CD4-positive, alpha-beta T cell treated with Interleukin-17A for 1 hour (primary cell): ENCODE measurements at regions not wholly inside any gene's neighbourhood (a gene's known extent, or its start where the extent isn't known, plus 50 kb on each side); places are given as distances from the start of the nearest gene placed in this dataset.
"Not testable (repeated sequence)": the region's sequence is repeated elsewhere in the genome, so short reads cannot be mapped to it uniquely, and the experiment has no call there.

Experiments
- DNase-seq: peaks from one replicate; pipeline ENCODE4 v3.0.0-alpha.2; 2020

DNA sequence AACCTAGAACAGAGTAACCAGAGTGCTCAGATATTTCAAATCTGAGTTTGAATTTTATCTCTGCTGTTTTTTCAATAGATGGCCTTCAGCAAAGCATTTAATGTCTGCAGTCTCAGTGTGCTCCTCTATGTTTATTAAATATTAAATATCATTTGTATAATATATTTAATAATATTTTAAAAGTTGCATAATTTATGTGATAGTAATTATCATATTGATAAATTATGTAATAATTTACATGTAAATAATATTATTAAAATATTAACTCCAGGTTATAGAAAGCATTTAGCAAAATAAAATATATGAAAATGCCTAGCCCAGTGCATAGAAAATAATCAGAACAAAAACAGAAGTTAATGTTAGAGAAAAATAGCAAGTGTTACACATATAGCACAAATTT is 930.0 kb upstream of the SLC35B3 start:
- no peak for DNase-seq

DNA sequence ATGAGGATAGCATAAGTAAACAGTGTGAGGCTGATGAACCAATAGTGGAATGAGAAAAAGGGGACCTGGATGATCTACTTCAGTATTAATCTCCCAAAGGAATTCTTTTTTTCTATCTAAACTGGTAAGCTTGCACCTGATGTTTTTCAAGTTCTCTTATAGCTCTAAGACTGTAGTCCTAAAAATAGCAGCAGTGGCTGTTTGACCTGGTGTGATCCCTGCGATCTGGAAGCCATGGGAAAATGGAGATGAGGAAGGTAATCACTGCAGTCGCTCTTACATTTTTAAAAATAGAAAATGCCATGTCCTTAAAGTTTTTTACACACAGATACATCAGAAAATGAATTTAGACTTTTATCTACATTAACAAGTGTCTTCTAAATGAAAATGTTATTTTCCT is 926.4 kb upstream of the SLC35B3 start:
- no peak for DNase-seq

DNA sequence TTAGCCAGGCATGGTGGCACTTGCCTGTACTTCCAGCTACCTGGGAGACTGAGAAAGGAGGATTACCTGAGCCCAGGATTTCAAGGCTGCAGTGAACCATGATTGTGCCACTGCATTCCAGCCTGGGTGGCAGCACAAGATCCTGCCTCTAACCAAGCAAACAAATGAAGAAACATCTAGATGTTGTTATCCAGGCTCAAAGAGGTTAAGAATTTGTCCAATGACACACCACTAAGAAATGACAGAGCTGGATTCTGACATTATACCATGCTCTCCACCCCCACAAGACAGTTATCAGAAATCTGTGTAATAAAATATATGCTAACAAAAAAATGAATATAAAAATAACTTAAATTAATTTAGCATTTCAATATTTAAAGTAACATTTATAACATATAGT is 925.5 kb upstream of the SLC35B3 start:
- no peak for DNase-seq

GRCh38 chr6:9347608-9348007 is 912.3 kb upstream of the SLC35B3 start:
- no peak for DNase-seq

GRCh38 chr6:9346923-9347322 is 911.6 kb upstream of the SLC35B3 start:
- DNase-seq, result no peak

DNA sequence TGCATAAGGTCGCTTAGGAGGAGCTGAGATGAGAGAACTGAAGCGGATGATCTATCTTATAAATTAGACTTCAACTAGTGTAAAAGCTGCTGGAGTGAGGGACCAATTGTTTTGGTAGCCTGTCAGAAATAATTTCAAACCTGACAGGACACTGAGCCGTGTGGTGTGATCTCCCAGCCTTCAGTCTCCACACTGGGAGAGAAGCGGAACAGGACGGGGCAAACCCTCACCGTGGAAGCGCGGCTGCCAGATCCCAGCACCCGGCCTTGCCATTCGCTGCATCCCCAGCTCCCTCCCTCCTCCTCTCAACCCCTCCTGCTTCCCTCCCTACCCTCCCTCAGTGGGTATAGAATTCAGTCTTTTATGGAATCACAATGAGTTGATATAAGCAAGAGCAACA is 900.1 kb upstream of the SLC35B3 start:
- no peak for DNase-seq

DNA sequence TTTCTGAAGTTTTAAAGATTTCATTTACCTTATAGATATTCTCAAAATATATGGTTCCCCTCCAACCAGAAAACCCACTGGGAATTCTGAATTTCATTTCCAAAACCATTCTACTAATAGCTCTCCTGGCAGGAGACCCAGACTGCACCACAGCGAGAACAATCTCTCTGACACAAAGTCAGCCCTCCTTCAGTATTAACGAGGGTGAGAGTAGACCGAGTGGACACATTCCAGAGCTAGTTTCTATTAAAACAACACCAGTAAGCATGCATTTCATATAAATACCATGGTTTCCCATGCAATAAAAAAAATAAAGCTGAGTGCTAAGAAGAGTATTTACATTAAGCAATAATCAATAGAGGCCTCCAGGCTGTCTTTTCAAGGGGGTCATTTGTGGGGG is 899.6 kb upstream of the SLC35B3 start:
- no peak for DNase-seq

DNA sequence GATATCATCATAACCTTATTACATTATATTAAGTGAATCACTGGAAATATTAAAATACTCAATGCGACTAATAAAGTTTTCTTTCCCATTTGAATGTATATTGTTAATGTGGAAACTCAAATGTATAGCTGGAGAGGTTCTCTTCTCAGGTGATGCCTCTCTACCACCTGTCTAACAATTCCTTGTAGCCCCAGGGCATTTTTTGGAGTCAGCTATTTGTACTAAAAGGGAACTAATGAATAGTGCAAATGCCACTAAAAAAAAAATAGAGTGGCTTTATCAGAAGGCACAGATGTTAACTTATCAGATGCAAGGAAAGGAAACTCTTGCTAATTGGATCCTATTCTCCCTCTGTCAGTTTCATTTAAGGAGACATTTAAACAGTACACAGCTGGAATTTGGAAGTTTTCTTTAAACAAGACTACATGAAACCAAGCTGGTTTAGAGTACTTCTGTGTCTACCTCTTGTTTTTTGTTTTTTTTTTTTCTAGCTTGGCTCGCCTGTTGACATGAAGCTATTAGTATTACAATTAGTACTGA is 897.0 kb upstream of the SLC35B3 start:
- no peak for DNase-seq

GRCh38 chr6:9316831-9317230 is 881.5 kb upstream of the SLC35B3 start:
- DNase-seq, result no peak

- DNase-seq, result no peak
These were observed 880.8 kb upstream of the SLC35B3 start for GRCh38 chr6:9315966-9316650.

DNA sequence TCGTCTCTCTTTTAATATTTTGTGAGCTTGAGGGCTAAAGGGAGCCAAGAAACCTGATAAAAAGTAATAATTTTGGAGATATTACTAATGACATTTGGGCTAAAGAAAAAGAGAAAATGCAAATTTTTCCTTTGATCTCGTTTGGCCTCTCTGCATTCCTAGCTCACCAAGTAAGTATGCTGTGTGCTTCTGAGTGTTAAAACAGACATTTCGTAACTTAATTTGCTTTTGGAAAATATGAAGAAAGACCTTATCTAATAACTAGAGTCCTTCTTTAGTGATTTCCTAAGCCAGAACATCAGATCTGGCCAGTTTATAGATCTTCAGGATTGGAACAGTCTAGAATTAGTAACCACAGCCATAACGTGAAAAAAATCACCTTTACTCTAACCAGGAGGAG is 872.9 kb upstream of the SLC35B3 start:
- DNase-seq, result no peak

GRCh38 chr6:9307786-9308185 is 872.4 kb upstream of the SLC35B3 start:
- DNase-seq, result no peak

DNA sequence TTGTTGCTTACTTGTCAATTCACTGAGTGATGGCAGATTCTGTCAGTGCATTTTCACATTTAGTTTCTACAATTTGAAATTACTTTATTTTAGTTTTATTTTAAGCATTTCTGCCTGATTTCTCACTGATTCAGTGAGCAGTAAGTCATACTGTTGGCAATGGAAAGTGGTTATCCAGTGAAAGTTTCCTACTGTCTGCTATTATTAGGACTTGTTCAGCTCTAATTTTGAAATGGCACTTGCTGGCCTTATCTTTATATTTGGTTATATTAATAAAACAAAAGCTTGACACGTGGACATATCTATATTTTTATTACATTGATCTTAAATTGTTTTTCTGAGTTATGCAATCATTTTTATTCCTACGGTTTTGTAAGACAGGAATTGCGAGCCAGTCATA is 871.8 kb upstream of the SLC35B3 start:
- DNase-seq, result no peak

- no peak for DNase-seq
These were observed 860.3 kb upstream of the SLC35B3 start for GRCh38 chr6:9295644-9296043.

DNA sequence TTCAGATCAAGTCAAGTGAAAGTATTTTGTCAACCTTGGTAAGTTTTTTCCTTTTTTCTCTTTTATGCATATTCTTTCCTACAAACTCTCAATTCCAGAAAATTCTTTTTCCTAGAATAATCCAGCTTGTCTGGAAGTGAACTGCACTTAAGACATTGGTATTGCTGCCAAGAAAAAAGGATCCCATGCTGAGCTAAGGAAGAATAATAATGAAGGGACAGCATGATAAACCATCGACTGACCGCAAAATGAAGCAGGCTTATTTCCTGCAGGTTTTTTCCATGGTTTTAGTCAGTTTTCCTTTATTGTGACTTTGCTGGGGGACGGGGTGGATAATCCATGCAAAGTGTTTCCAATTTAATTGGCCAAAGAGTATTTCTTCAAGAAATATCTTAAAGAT is 857.6 kb upstream of the SLC35B3 start:
- DNase-seq, result no peak

DNA sequence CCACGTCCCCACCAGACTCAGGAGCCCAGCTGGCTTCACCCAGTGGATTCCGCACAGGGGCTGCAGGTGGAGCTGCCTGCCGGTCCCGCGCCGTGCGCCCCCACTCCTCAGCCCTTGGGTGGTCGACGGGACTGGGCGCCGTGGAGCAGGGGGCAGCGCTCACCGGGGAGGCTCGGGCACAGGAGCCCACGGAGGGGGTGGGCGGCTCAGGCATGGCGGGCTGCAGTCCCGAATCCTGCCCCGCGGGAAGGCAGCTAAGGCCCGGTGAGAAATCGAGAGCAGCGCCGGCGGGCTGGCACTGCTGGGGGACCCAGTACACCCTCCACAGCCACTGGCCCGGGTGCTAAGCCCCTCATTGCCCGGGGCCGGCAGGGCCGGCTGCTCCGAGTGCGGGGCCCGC is 855.0 kb upstream of the SLC35B3 start:
- not testable (repeated sequence) for DNase-seq

GRCh38 chr6:9272671-9273070 is 837.3 kb upstream of the SLC35B3 start:
- no peak for DNase-seq

- no peak for DNase-seq
These were observed 831.4 kb upstream of the SLC35B3 start for GRCh38 chr6:9266741-9267140.

DNA sequence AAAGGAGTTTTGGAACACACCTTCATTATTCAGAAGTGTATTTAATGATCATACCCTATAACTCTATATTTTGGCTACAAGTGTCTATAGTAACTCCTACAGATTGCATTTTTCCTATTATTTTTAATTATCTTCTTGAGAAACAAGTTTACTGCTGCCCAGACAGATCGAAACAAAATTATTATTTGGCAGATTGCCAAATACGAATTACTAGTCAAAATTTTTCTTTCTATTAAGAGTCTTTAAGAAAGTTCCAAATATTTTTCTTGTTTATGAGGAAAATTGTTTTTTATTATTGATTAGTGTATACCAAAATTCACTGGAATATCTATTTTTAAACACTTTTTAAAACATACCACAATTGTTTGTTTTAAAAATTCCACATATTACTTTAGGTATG is 821.9 kb upstream of the SLC35B3 start:
- DNase-seq, result no peak

DNA sequence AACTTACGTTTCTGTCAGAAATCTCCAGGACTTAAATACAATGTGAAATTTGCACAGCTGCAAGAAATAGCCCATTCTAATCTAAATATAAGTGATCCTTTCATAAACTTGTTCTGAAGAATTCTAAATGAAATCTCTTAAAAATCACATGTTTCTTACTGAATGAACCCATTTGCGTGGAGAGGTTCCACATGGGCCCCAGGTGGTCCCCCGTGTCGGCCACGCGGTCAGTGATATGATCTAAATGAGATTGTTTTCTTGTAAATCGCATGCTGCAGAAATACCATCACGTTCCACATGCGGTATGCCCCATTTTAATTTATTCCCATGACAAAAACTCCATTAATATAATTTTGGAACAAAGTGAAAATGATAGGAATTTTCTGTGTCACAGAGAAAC is 818.9 kb upstream of the SLC35B3 start:
- DNase-seq, result no peak

- DNase-seq, result no peak
These were observed 817.5 kb upstream of the SLC35B3 start for GRCh38 chr6:9252799-9253198.

GRCh38 chr6:9250852-9251251 is 815.5 kb upstream of the SLC35B3 start:
- no peak for DNase-seq

DNA sequence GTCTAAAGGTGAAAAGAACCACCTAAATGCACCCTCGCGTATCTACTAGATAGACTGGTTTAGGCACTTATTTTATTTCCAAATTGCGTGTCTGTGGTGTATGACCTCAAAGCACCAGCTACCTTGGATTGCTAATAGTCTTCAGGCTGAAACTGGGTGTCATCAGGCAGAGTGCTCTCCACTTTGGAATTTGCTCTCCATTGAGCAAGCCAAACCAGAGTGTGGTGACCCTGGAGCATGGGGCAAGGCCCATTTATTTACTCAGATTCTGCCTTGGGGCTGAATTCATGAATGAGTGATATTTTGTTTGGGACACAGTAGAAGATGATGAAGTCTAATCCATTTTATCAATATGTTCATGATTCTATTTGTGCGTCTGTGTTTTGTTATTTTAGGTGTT is 812.8 kb upstream of the SLC35B3 start:
- DNase-seq, result no peak

DNA sequence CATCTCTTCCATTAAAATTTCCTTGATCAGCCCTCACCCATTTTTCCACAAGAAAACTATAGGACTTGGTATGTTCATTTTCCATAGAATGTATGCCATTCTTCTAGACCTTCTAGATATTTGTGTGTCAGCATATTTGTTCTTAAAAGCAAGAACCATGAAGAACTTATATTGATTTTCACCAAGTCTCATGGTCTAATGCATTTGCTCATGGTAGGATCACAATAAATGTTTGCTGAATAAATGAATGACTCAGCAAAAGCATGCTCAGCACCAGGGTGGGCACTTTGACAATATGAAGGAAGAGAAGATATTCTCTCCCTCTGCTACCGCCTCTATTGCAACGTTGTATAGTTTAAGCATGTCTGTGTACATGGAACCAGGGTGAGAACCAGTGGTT is 805.5 kb upstream of the SLC35B3 start:
- no peak for DNase-seq

DNA sequence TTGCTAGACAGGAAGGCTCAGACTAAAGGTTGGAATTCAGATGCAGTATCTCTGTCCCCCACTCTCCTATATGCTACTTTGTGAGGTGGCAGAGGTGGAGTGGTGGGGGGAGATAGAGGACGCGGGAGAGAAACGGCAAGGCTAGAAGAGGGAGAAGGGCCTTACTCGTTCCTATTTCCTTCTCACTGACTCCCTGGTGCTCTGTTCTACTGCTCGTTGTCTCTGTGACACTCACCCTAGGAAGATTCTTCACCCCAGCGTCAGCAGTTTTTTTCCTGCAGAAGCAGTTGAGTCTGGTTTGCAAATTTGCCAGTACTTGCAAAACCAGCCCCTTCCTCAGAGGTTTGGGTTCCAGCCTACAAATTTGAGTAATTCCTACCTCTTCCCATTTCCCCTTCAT is 801.1 kb upstream of the SLC35B3 start:
- no peak for DNase-seq
